HG03066 (cell line): ENCODE measurements at regions not wholly inside any gene's neighbourhood (a gene's known extent, or its start where the extent isn't known, plus 50 kb on each side); places are given as distances from the start of the nearest gene placed in this dataset.
"Not testable (repeated sequence)": the region's sequence is repeated elsewhere in the genome, so short reads cannot be mapped to it uniquely, and the experiment has no call there.

ENCODE experiments used
- ATAC-seq: cut with Tn5 transposase; IDR thresholded peaks from one replicate; pipeline ENCODE4 v1.9.1; 2021; ENCODE audit warnings: low read depth; ENCODE audit not compliant: unreplicated experiment

DNA sequence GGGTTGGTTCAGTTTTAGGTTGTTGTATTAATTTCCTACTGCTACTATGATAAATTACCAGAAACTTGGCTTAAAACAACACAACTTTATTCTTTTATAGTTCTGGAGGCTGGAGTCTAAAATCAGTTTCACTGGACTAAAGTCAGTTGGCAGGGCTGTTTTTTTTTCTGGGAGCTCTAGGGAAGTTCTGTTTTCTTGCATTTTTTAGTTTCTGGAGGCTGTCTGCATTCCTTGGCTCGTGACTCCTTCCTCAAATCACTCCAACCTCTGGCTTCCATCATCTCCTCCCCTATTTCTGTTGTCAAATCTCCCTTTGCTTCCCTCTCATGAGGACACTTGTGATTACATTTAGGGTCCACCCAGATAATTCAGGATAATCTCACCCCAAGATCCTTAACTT lies 51.3 kb upstream of the SUB1 start:
- ATAC-seq, result no peak

DNA sequence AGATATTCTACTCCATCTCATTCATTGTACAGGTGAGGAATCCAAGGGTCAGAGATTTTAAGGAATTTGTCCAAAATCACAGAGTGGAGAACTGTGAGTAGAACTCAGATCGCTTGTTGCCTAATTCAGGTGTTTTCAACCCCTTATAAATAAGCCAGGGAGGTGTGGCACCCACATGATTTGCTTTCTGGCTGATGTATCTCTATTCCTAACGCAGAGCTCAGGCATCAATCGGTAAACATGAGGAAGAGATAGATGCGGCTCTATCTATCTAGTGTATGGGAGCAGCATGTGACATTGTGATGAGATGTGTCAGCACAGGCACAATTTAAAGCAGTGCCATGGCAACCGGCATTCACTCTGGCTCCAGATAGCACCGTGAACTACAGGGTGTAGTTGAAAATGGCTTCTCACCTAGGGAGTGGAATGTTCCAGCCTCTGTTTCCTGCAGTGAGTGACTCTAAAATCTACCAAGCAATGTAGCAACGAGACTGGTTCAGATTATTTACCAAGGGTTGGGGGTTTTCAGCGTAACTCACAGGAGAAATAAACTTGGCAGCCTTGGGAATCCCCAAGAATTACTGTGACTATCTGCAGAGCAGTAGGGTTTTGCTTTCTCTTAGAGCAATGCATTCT lies 53.4 kb upstream of the SUB1 start:
- ATAC-seq, result peak; percentile 65

DNA sequence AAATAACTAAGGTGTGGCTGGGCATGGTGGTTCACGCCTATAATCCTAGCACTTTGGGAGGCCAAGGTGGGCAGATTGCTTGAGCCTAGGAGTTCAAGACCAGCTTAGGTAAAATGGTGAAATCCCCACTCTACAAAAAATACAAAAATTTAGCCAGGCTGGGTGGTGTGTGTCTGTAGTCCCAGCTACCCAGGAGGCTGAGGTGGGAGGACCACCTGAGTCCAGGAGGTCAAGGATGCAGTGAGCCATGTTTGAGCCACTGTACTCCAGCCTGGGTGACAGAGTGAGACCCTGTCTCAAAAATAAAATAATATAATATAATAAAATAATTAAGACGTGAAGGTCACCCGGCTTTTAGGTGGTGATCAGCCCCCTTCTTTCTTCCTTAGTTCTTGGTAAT lies 58.0 kb upstream of the SUB1 start:
- not testable (repeated sequence) for ATAC-seq

DNA sequence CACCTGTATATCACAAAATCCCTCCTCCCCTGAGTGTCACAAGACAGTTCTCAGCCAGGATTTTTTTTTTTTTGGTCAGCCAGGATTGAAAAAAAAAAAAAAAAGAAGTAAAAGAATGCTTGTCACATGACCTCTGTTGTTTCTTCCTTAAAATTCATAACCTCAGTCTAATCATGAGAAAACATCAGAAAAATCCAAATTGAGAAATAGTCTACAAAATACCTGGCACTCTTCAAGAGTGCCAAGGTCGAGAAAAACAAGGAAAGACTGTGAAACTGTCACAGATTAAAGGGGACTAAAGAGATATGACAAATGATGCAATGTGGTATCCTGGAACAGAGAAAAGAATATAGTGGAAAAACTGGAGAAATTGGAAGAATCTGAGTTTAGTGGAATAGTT lies 58.5 kb upstream of the SUB1 start:
- ATAC-seq, result no peak

DNA sequence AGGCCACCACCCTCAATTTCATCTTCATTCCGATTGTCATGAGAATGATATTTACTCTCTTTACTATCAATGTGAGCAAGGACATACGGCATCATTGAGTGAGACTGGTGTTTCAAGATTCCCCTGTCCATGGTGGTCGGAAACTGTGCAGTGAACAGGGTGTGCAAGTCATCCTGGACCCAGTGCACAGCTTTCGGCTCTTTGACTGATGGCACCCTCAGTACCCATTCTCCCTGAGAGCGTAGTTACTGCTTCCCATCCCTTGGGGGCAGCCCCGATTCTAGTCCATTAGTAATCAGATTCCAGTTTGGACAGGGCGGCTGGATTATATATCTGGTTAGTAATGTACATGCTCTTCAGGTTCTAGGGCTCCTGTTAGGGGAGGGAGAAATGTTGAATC lies 61.7 kb upstream of the SUB1 start:
- ATAC-seq, result no peak

DNA sequence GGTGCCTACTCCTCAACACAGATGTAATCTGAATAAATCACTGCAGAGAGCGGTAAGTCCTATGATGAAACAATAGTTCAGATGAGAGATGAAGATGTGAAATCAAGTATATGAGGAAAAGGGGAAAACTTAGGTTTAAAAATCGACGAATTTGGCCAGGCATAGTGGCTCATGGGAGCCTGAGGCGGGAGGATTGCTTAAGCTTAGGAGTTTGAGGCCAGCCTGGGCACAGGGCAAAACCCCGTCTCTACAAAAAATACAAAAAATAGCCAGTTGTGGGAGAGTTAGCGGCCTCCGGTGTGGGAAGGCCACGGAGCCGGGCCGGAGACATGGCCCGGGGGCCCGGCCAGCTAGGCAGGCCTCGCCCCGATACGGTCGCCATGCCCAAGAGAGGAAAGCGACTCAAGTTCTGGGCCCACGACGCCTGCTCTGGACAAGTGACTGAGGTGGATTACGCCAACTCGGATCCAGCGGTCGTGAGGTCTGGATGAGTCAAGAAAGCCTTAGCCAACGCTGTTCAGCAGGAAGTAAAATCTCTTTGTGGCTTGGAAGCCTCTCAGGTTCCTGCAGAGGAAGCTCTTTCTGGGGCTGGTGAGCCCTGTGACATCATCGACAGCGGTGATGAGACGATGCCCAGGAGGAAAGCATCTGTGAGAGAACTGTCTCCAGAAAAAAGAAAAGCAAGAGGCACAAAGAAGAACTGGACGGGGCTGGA lies 62.8 kb upstream of the SUB1 start:
- ATAC-seq, result no peak

DNA sequence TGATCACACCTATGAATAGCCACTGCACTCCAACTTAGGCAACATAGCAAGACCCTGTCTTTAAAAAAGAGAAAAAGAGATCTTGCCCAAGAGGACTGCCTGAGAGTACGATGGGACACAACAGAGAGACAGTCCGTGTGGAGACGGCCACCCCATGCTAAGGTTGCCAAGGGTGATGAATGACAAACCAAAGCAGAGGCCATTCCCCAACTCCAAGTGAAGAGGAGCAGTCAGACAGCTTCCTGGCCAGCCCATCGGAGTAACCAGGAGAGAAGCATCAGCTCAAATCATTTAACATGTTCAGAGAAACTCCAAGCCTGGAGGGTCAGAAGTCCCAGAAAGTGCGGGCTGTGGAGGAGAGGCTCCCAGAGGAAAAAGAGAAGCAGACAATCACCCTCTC lies 63.9 kb upstream of the SUB1 start:
- ATAC-seq, result no peak

DNA sequence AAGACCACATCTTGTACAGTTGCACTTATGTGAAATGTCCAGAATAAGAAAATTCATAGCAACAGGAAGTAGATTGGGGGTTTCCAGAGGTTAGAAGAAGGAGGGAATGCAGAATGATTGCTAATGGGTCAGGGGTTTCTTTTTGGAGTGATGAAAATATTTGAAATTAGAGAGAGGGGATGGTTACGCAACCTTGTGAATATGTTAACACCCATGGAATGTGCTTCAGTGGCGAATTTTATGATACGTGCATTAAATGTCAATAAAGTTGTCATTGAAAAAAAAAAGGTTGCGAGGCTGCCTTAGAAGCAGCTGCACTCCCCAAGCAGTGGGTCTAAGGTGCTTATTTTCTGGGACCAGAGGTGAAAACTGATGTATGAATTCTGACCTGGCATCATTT lies 64.4 kb upstream of the SUB1 start:
- no peak for ATAC-seq

DNA sequence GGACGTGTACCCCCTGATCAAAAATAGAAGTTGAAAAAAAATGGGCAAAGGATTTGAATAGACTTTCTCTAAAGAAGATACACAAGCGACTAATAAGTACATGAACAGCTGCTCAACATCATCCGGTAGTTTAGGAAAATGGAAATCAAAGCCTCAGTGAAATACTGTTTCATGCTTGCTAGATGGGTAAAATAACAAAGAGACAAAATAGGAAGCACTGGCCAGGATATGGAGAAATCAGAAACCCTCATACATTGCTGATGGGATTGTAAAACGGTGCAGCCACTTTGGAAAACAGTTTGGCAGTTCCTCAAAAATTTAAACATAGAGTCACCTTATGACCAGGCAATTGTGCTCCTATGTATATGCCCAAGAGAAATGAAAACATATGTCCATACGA lies 65.0 kb upstream of the SUB1 start:
- ATAC-seq, result no peak

DNA sequence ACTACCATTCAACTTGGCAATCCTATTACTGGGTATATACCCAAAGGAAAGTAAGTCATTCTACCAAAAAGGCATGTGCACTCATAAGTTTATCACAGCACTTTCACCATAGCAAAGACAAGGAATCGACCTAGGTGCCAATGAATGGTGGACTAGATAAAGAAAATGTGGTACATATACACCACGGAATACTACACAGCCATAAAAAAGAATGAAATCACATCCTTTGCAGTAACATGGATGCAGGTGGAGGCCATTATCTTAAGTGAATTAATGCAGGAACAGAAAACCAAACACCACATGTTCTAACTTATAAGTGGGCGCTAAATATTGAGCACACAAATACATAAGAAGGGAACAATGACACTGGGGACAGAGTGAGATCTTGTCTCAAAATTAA lies 65.8 kb upstream of the SUB1 start:
- ATAC-seq, result no peak

DNA sequence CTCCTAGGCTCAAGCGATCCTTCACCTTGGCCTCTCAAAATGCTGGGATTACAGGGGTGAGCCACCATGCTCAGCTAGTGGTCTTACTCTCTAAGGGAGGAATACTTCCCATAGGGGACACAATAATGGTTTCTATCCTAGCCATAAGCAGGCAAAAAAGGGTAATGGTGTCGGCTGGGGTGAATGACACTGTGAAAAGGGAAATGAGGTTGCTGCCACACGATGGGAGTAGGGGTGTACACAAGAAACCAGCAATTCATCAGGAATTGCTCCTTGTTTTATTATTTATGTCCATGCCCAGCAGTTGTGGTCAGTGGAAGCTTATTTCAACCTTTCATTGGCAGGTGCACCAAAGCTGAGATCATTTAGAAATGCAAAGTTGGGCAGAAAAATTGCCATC lies 70.3 kb upstream of the ZFR start:
- no peak for ATAC-seq

DNA sequence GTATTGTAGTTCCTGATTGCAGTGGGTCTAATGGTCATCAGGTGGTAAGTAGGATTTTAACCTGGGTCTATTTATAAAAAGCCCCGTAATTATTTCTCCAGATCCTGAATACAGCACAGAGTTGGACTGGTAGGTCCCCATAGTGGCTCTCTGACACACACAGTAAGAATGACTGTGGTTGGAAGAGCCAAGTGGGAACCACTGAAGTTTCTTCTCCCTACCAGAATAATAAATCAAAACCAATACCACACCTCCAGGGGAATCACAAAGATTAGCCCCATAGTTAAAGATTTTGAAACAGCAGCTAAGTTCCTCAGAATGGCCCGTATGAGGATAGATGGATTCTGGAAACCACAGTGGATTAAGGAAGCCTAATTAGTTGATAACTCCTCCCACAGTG lies 68.4 kb upstream of the ZFR start:
- ATAC-seq, result no peak

DNA sequence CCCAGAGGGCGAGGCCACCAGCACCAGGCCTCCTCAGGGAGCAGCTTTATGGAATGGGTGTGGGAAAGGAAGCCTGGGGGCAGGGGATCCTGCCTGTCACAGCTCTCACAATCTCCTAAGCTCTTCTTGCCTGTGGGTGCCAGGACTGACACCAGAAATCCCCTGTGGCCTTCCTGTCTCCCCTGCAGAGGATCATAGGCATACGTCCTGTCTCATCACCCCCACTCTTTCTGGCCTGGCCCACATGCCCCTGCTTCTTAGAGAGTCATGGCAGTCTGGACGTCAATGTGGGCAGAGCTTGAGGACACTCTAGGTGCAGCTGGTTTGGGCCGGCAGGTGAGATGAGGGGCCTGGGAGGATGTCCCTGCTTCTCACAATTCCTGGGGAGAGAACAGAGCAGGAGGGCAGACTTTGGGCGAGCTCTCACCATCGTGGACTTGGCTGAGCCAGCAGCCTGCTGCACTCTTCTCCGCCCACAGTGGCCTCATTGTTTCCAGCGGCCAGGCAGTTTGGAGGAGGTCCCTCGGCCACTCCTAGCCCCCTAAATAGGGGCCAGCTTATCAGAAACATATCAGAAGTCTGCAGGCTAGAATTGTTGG lies 67.3 kb upstream of the ZFR start:
- no peak for ATAC-seq

DNA sequence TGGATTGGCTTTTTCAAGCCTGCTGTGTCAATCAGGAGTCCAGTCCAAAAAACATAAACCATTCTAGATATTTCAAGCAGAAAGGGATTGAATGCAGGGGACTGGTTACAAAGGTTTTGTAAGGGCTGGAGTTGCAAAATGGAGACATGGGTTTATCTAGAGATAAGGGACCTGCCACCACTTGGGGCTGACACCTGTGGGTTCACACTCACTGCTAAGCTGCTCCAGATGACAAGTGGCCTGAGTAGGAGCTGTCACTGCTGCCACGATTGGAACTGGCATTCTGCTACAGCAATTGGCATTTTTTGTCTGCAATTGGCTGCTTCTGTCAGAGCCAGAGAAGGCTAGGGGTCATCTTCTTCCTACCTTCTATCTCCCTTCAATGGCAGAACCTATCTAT lies 66.3 kb upstream of the ZFR start:
- no peak for ATAC-seq

DNA sequence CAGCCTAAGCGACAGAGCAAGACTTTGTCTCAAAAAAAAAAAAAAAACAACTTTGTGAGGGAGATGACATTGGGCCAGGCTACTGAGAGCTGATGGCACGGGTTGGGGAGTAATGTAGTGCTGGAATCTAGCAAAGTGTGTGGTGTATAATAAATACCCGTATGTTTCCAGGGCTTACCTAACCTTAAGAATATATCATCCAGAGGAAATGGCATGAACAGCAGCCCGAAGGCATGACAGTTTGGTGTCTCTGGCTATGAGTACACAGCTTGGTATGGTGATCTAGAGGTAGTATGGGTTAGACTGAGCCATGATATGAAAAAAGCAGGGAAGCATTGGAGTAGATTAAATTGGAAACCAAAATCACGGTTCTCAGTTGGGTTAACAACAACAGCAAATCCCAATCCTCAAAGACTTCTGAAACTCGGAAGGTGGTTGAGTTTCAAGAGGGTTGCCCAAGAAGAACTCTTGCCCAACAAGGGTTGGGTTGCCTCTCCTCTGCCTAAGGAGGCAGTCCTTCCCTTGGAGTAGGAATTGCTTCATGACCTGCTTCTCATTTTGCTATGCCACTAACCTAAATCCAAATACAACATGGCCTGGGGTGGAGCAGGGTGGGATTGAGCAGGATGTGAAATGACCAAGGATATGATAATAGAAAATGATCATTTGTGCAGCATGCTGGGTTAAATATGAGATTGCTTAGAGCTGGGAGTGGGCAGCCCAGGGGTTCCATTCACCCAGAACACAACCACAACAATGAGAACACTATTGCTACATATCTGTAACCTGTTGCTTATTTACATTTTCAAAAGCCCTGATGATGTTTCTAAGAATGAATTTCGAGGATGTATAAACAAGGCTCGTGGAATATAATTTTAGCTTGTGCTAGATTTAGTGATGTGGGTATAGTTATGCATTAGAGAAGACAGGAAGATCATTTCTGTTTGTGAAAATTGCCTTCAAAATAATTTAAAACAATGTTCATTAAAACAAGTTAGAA lies 64.6 kb upstream of the ZFR start:
- ATAC-seq, result no peak

DNA sequence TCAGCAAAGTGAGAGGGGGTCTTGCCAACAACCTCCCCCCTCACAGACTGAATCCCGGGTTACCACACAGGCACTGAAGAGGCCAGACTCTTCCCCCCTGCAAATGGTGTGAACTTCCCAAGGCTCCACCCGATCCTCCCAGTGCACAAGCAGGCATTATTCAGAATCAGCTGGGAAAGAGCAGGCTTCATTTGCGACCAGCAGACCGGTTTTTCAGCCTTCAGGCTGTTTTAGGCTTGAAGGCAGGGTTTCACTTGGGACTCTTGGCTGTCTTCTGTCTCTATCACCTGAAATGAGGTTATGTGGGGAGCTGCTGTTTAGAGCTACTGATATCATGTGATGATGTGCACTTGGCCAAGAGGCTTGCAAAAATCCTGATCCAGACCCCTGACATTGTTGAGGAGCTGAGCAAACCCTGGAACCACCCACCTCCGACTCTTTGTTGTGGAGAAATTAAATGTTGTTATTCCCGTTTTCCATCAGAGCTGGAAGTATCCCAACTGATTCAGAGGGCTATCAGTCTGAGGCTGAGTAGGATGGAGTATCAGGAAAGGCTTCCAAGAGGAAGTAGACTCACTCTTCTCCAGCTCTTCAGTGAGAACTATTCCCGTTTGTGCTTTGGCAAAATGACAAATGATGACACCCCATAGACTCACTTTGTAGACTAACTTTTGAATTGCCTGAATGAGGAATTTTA lies 63.3 kb upstream of the ZFR start:
- no peak for ATAC-seq

DNA sequence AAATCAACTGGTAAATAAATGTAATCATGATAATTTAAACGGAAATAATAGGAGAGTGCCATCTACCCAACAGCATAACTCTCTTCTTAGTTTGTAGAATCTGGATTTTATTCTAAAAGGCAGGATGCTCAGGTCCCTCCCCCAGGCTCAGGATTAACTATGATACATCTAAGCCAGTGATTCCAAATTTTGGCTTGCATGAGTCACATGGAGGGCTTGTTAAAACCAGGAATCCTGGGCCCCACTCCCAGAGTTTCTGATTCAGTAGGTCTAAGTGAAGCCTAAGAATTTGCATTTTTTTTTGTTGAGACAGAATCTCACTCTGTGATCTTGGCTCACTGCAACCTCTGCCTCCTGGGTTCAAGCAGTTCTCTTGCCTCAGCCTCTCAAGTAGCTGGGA lies 62.3 kb upstream of the ZFR start:
- no peak for ATAC-seq

DNA sequence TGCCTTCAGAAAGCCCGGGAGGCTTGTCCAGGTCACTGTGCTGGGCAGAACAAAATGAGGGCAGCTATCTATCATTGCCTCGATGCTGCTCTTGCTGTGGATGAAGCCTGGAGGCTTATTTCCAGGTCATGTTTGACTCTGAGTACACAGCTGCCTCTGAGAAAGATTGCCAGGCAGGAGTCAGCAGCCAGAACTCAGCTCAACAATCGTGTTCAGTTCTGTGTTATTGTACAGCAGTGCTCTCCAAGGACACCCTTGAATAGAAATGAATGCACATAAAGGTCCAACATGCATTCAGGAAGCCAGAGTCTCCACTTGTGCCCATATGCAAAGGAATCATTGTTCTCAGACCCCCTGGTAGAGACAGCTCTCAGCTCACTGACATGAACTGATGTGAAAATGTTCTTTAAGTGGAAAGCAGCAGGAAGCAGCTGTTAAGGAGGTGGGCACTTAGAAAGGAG lies 61.7 kb upstream of the ZFR start:
- ATAC-seq, result no peak

DNA sequence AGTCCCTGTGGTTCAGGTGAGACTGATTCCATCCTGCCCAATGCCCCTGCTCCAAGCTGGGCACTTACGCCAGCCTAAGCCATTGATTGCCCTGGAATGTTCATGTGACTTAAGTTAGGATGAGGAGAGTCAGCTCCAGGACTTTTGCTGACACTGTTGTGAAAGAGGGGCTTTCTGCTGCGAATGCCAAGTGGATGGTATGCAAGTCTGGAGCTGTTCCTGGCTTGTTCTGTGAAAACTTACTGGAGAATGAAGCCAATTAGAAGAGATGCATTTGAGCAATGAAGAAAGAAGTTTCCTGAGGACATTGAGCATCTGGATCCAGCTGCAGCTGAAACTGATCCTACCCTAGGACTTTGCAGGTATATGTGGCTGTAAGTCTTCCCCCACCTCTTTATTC lies 61.2 kb upstream of the ZFR start:
- ATAC-seq, result no peak

DNA sequence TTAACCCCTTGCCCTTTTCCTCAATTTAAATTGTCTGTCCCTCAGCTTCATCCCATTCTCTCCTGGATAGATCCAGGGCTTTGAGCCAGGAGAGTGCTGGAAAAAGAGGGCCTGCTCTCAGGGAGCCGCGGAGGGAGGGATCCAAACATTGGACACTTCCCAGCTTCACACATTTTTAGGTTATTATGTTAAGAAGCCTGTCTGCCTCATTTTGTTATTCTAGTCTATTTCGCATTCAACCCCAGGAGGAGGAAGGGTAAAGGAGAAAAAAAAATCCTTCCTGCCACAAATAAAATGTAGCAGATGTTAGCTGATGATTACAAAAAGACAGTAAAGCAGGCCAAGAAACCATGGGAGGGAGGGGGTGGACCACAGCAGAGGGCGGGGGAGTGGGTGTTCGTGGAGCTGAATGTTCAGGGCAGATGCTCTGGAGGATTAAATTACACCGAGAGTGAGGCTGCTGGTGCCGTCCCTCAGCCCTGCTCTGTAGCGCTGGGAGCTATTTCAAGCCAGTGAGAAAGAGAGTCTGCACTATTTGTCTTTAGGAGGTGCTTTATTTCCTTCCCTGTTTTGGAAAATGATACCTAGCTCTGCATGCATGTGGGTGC lies 60.6 kb upstream of the ZFR start:
- peak; percentile 55 for ATAC-seq
